Astrocyte of the hippocampus (primary cell): ENCODE measurements at regions not wholly inside any gene's neighbourhood (a gene's known extent, or its start where the extent isn't known, plus 50 kb on each side); places are given as distances from the start of the nearest gene placed in this dataset.

Source experiments
- DNase-seq: peaks from one replicate; pipeline ENCODE4 v3.0.0; 2011; ENCODE audit warnings: low read depth, low spot score

GRCh38 chr3:177597311-177598096 lies 400.2 kb upstream of the TBL1XR1 start:
- peak; percentile 91 for DNase-seq

GRCh38 chr3:177598097-177598833 lies 401.0 kb upstream of the TBL1XR1 start:
- DNase-seq: peak; percentile 51

- DNase-seq: no peak
Measured at GRCh38 chr3:177599326-177599725, 402.0 kb upstream of the TBL1XR1 start.

- no peak for DNase-seq
Measured at GRCh38 chr3:177599837-177600236, 402.6 kb upstream of the TBL1XR1 start.

GRCh38 chr3:177600411-177600810 lies 403.1 kb upstream of the TBL1XR1 start:
- DNase-seq: no peak

GRCh38 chr3:177601152-177601551 lies 403.9 kb upstream of the TBL1XR1 start:
- DNase-seq: no peak

- peak; percentile 58 for DNase-seq
Measured at GRCh38 chr3:177602601-177603147, 405.4 kb upstream of the TBL1XR1 start.

GRCh38 chr3:177603148-177603603 lies 405.9 kb upstream of the TBL1XR1 start:
- no peak for DNase-seq

- DNase-seq: no peak
Measured at GRCh38 chr3:177604181-177604580, 406.9 kb upstream of the TBL1XR1 start.

- no peak for DNase-seq
Measured at GRCh38 chr3:177606891-177607290, 409.6 kb upstream of the TBL1XR1 start.

- DNase-seq: no peak
Measured at GRCh38 chr3:177607589-177607988, 410.3 kb upstream of the TBL1XR1 start.

- no peak for DNase-seq
Measured at GRCh38 chr3:177608443-177608842, 411.2 kb upstream of the TBL1XR1 start.

GRCh38 chr3:177609613-177610012 lies 412.3 kb upstream of the TBL1XR1 start:
- no peak for DNase-seq

- DNase-seq: no peak
Measured at GRCh38 chr3:177610262-177610661, 413.0 kb upstream of the TBL1XR1 start.

- DNase-seq: peak; percentile 44
Measured at GRCh38 chr3:177610686-177611633, 413.7 kb upstream of the TBL1XR1 start.

- no peak for DNase-seq
Measured at GRCh38 chr3:177611752-177612334, 414.6 kb upstream of the TBL1XR1 start.

- no peak for DNase-seq
Measured at GRCh38 chr3:177613901-177614300, 416.6 kb upstream of the TBL1XR1 start.

GRCh38 chr3:177615015-177615414 lies 417.7 kb upstream of the TBL1XR1 start:
- peak; percentile 97 for DNase-seq

- peak; percentile 91 for DNase-seq
Measured at GRCh38 chr3:177618873-177619733, 421.8 kb upstream of the TBL1XR1 start.

- no peak for DNase-seq
Measured at GRCh38 chr3:177620073-177620472, 422.8 kb upstream of the TBL1XR1 start.
